Endometrium (tissue), 2 donors: ENCODE measurements at regions not wholly inside any gene's neighbourhood (a gene's known extent, or its start where the extent isn't known, plus 50 kb on each side); places are given as distances from the start of the nearest gene placed in this dataset.

Source experiments
- FAIRE-seq: peaks from 2 replicates; lab custom pipeline; 2012; peaks lifted over from hg19 to GRCh38; lab: Jason Lieb, UNC
- donor health status: control.
- donor health status: control.

- FAIRE-seq, result no peak
These were observed 50.8 kb upstream of the MYLIP start for GRCh38 chr6:16078064-16078463.

DNA sequence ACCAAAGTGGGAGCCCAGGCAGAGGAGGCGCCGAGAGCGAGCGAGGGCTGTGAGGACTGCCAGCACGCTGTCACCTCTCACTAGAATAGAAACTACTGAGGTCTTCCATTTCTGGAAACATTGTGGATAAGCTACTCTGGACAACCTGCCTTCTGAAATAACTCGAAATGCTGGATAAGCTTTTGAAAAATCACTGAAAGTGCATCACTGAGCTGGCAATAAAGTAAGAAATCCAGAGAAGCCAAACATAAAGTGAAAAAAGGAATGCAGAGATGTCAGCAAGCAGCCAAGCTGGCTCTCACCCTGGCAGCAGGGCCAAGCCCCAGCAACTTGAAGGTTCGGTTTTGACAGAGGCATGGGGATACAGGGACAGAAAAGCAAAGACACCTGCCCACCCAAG is 59.2 kb upstream of the MYLIP start:
- no peak for FAIRE-seq

DNA sequence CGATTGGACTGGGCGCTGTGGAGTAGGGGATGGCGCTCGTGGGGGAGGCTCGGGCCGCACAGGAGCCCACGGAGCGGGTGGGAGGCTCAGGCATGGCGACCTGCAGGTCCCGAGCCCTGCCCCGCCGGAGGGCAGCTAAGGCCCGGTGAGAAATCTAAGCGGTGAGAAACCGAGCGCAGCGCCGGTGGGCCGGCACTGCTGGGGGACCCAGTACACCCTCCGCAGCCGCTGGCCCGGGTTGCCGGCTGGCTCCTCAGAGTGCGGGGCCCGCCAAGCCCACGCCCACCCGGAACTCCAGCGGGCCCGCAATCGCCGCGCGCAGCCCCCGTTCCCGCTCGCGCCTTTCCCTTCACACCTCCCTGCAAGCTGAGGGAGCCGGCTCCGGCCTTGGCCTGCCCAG is 59.7 kb upstream of the MYLIP start:
- no peak for FAIRE-seq

GRCh38 chr6:16067568-16067967 is 61.3 kb upstream of the MYLIP start:
- no peak for FAIRE-seq

DNA sequence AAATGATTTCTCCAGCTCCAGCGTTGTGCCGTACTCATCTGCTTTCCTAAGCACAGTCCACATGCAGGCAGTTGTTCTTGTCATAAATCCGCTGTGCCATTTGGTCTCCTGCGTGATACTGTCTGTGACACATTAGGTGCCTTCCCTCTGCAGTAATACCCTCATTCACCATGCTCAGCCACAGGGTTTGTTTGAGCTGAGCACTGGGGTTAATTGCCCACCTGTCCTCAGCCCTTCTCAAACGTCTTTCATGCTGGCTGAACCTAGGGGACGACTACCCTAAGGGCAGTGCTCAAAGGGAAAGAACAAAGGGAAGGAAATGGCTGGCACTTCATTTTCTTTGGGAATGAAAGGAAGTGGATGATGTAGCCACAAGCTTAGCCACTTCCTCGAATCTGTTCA is 64.2 kb upstream of the MYLIP start:
- no peak for FAIRE-seq

- FAIRE-seq, result no peak
These were observed 65.3 kb upstream of the MYLIP start for GRCh38 chr6:16063580-16063979.

DNA sequence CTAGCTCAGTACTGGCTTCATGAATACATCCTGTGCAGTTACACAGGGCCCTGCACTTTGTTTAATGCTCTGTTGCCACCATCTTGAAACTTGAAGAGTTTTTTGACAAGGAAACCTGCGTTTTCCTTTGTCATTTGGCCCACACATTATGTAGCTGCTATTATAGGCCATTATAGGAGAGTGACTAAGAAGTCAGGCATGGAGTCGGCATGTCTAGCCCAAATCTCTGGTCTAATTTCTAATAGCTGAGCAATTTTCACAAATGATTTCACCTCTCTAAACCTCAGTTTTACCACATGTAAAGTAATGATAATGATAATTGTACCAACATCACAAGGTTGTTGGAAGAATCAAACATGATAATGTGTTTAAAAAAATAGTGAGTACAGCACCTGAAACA is 67.1 kb upstream of the MYLIP start:
- no peak for FAIRE-seq

DNA sequence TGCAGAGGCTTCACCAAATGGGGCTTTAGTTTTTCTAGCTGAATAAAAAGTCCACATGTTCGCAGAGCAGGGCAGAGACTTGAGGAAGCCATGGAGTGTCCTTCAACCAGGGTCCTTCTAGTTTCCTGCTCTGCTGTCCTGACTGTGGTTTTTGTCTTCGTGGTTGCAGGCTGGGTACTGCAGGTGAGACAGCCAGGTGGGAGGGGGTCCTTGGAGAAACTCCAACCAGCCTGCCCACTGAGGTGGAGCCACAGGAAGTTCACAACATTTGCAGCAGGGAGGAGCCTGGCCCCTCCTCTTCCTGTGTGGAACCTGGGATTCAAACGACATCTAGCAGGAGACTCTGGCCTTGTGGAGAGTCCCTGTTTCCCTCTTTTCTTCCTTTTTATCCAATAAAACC is 68.8 kb upstream of the MYLIP start:
- FAIRE-seq, result no peak

DNA sequence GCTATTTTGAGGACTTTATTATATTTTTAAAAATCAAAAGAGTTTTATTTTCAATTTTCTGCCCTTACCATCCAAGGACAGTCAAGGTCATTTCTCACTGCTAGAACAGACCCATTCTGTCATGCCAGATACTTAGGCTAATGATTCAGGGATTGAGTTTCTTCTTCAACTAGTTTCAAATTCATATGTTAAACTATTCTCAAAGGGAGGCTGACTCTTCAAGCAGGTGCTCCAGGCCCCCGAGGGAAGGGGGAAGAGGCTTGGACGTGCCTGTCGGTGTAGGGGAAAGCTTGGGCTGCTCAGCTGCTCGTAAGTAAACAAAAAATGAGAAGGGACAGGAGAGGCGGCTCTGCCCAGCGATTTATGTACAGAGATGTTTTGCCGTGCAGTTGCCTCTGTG is 69.4 kb upstream of the MYLIP start:
- FAIRE-seq, result no peak

GRCh38 chr6:16058929-16059345 is 69.9 kb upstream of the MYLIP start:
- FAIRE-seq, result no peak

GRCh38 chr6:16058201-16058928 is 70.5 kb upstream of the MYLIP start:
- no peak for FAIRE-seq

DNA sequence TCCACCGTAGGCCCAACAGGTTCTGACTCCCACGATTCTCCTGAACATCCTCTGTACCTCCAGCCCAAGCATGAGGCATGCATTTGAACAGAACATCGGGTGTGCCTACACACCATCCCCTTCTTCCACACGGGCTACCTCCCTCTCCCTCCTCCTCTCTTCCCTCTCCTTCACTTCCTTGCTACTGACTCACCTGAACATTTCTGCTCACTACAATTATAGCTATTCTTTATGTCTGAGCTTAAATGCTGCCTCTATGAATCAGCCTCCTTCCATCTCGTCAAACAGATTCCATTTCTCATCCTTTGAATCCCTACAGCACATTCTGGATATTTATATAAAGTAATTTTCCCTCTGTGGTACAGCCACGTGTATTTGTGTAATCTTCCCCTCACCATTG is 71.4 kb upstream of the MYLIP start:
- FAIRE-seq, result no peak

DNA sequence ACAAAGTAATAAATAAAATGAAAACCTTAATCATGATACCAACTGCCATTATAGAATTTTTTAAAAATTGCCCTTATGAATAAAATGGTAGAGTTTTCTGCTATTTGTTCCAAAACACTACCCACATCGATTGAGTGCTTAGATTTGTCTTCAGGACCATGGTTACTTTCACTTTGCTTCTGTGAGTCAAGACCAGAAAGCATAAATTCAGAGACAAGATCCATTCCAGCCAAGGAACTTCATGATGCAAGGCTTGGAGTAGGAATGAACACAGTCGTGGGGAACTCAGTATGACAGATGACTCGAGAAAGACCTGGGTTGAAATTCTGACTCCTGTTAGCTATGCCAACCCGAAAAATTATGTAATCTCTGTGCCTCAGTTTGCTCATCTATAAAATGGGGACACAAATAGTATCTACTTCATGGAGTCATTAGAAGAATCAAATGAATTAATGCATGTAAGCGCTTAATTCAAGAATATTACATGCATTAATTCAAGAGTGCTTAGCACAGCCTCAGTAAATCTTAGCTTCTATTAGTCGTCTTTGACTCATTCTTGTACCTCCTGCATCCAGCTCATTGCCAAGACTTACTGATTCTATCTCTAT is 72.5 kb upstream of the MYLIP start:
- FAIRE-seq, result no peak

DNA sequence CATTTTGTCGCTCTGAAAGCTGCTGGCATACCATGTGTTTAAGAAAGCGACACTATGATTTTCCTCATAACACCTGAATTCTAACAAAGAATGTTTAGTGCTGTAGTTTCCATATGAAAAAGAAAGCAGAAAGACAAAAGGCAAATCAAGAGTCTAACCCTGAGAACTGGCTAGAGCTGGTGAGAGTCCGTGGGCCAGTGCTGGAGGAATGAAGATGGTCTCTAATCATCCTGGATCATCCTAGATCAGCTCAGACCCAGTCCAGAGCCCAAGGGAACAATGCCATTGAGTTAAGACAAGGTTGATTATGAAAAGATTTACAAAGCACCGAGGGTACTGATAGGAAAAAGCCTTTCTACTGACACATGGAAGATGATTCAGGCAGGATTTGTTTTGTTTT is 73.0 kb upstream of the MYLIP start:
- FAIRE-seq, result no peak

- FAIRE-seq, result no peak
These were observed 79.7 kb upstream of the MYLIP start for GRCh38 chr6:16049168-16049567.

DNA sequence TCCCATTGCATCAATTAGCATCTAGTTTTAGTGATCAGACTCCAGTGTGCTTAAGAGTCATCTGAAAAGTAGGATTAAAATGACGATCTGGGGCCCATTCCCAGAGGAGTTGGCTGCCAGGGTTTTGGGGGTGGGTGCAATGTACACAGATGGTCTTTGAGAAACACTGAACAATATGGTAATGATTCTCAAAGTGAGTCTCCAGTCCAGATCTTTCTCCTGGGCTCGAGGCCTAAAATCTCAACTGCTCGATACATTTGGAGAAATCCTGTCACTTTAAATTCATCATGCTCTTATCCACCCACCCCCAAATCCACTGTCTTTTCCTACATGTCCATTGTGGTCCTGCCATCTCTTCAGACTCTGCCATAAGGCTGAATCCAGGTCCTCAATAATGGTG is 80.7 kb upstream of the MYLIP start:
- no peak for FAIRE-seq

DNA sequence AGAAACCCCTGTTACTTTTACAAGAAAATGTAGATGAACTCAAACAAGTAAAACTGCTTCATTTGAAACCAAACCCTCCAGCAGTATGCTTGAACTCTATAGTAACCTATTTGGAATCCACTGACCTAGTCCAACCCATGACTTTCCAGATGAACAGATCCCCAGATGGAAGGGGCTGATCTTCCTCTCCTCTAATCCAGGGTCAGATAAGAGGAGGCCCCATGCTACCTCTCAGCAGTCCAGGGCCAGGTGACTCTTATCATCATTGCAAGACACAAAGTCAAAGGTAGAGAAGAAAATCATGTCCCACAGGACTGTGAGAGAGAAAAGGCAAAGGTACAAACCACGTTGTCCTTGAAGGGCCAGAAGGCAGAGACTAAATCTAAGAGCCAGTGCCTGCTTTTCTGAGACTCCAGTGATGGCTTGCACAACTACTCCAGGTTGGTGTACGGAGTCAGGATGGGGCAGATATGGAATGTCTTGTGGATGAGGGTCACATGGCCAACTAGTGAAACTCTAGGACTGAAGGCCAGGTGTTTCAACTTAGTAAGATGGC is 81.4 kb upstream of the MYLIP start:
- FAIRE-seq, result no peak

GRCh38 chr6:16045238-16045637 is 83.6 kb upstream of the MYLIP start:
- no peak for FAIRE-seq

DNA sequence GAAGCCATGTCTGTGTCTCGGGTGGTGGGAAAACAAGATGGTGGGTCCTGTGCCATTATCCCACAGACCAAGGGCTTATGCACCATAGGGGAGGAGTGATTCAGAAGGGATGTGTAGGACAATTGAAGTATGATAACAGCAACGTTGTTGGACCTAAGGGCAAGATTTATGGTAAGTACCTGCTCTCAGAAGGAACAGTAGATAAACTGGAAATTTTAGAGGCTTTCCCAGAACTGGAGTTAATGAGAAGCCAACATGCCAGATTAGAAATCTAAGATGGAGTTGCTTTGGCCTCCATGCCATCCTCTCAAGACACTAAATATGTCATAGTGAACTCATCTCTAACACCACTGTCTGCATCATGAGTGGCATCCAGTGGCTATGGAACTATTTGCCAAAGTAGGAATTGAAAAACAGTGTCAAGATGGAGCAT is 84.7 kb upstream of the MYLIP start:
- no peak for FAIRE-seq

GRCh38 chr6:16043171-16044135 is 85.4 kb upstream of the MYLIP start:
- FAIRE-seq, result no peak

DNA sequence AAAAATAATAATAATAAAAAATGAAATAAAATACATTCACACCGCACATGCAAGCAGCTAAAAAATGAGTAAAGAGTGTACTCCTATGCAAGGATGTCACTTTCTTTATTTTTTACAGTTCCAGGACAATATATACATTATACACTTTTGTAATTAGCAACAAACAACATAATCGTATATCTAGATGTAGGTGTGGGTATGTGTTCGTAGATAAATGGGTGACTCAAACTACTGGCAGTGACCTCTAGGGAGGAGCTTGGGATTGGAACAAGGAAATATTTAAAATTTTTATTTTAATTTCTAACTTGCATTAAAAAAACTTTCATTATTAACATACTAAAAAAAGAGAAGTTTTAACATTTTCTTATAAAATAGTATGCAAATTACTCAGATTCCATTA is 86.1 kb upstream of the MYLIP start:
- no peak for FAIRE-seq

DNA sequence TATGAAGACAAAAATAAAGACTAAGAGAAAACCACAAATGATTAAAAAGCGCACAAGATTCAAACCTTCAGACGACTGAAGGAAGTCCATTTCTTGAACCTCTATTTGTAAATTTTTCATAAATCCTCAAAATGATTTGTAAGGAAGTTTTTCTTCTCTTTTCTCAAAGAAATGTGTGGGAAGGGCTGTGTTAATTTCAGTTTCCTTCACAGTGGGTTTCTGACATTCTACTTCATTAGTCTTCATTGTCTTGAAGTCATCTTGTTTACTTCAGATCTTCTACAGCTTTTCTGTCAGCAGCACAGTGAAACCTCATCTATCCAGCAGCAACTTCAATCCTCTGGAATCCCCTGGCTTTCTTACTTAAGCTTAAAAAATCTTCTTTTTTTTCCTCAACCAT is 87.6 kb upstream of the MYLIP start:
- no peak for FAIRE-seq

- no peak for FAIRE-seq
These were observed 88.3 kb upstream of the MYLIP start for GRCh38 chr6:16040628-16040974.
